Caco-2 (cell line): ENCODE measurements at regions not wholly inside any gene's neighbourhood (a gene's known extent, or its start where the extent isn't known, plus 50 kb on each side); places are given as distances from the start of the nearest gene placed in this dataset.
"Not testable (repeated sequence)": the region's sequence is repeated elsewhere in the genome, so short reads cannot be mapped to it uniquely, and the experiment has no call there.

Experiments used
- BruUV-seq: library from RNA; stranded (reverse); fragments of 400-500 nt; replicated peaks from 2 replicates; lab custom pipeline; 2021; lab: Mats Ljungman, UMichigan
- CTCF ChIA-PET: fragments of 300-600 bp; sonication (Branson Sonifier 250); formaldehyde crosslinking; loops from one replicate; lab custom pipeline; 2022; ENCODE audit warnings: antibody characterized with exemption; lab: Charles Lee
- POLR2A ChIA-PET: fragments of 300-600 bp; sonication (Branson Sonifier 250); formaldehyde crosslinking; loops from one replicate; lab custom pipeline; 2022; ENCODE audit warnings: antibody characterized with exemption; lab: Charles Lee
- DNase-seq, 2 experiments: peaks; one replicate each; pipeline versions ENCODE4 v3.0.0 to v3.0.0-alpha.2; 2020 to 2022
- H3K27me3 ChIP-seq: replicated peaks from 2 replicates; pipeline ENCODE4 v1.6.0; 2011; ENCODE audit warnings: low read length; ENCODE audit not compliant: control insufficient read depth, insufficient read depth
- H3K36me3 ChIP-seq: 2 replicates; pipeline ENCODE4 v1.5.1; 2011; ENCODE audit warnings: low read length; ENCODE audit not compliant: control insufficient read depth, insufficient read depth
- H3K4me1 ChIP-seq: fragments of 250-450 bp; sonication (Bioruptor Pico); 2 replicates; pipeline ENCODE4 v1.5.1; 2020; ENCODE audit warnings: mild to moderate bottlenecking
- H3K4me3 ChIP-seq: 2 replicates; pipeline ENCODE4 v1.5.1; 2011; ENCODE audit warnings: low read depth, mild to moderate bottlenecking, control low read depth, low read length
- H3K9me3 ChIP-seq: fragments of 250-450 bp; sonication (Bioruptor Pico); 2 replicates; pipeline ENCODE4 v1.5.1; 2020; ENCODE audit warnings: mild to moderate bottlenecking, moderate library complexity
- H3K27ac Mint-ChIP-seq: one replicate; pipeline ENCODE4 v1.8.0; 2022; ENCODE audit warnings: mixed read lengths; ENCODE audit not compliant: unreplicated experiment
- H3K27me3 Mint-ChIP-seq: one replicate; pipeline ENCODE4 v1.8.0; 2022; ENCODE audit warnings: mixed read lengths; ENCODE audit not compliant: insufficient read depth, unreplicated experiment
- H3K36me3 Mint-ChIP-seq: one replicate; pipeline ENCODE4 v1.8.0; 2022; ENCODE audit warnings: mild to moderate bottlenecking, mixed read lengths; ENCODE audit not compliant: insufficient read depth, unreplicated experiment
- H3K4me1 Mint-ChIP-seq: one replicate; pipeline ENCODE4 v1.8.0; 2022; ENCODE audit warnings: low read depth, mixed read lengths; ENCODE audit not compliant: unreplicated experiment
- H3K4me3 Mint-ChIP-seq: one replicate; pipeline ENCODE4 v1.8.0; 2022; ENCODE audit warnings: mild to moderate bottlenecking, moderate library complexity, mixed read lengths; ENCODE audit not compliant: unreplicated experiment
- H3K9me3 Mint-ChIP-seq: one replicate; pipeline ENCODE4 v1.8.0; 2022; ENCODE audit warnings: mixed read lengths; ENCODE audit not compliant: unreplicated experiment
- CTCF ChIP-seq, 2 experiments: fragments of 200-600 bp in 1 of 2; IDR thresholded peaks; 1 replicate in 1 of 2; 2 replicates in 1 of 2; pipeline versions ENCODE4 v1.5.1 to v1.8.0; 2011 to 2022; ENCODE audit warnings: antibody characterized with exemption in 1 of 2, control low read depth in 1 of 2, inconsistent platforms in 1 of 2, low read depth in 1 of 2, low read length in 1 of 2, mild to moderate bottlenecking in 1 of 2, moderate library complexity in 1 of 2; ENCODE audit not compliant: insufficient read depth in 1 of 2, severe bottlenecking in 1 of 2, unreplicated experiment in 1 of 2
- intact Hi-C: fragments of 100-400 bp; cut with micrococcal nuclease; formaldehyde crosslinking; loops from one replicate; pipeline ENCODE4 v1.10.0; 2022; ENCODE audit not compliant: unreplicated experiment

GRCh38 chrX:445727-446126, 59.0 kb upstream of the PPP2R3B start:
- Histone ChIP-seq H3K27me3 (no peaks in the 10 kb centered on the region; the same call in 1 of the 2 replicates), H3K9me3 (no peaks in the 10 kb centered on the region), H3K36me3 (no peaks in the 10 kb centered on the region), H3K4me1 (no peaks in the 10 kb centered on the region), H3K4me3 (no peak overlapping the region)
- TF ChIP-seq CTCF (IDR thresholded peaks at IDR 0.05; ENCODE audit: insufficient read depth in 1 of 2, low read depth in 1 of 2, low read length in 1 of 2, severe bottlenecking in 1 of 2, unreplicated experiment in 1 of 2) = no peak
- ChIA-PET CTCF (no interaction called here), POLR2A (no interaction called here)
- intact Hi-C loops = no loop called here
- H3K4me1 Mint-ChIP-seq = no peaks in the 10 kb centered on the region
- no peak overlapping the region for H3K27ac Mint-ChIP-seq
- peaks cover 11% of the 10 kb centered on the region for H3K9me3 Mint-ChIP-seq
- H3K36me3 Mint-ChIP-seq = no peaks in the 10 kb centered on the region
- no TSS peak for BruUV-seq
- DNase-seq = no peak
- H3K27me3 Mint-ChIP-seq = peaks cover 6% of the 10 kb centered on the region
- H3K4me3 Mint-ChIP-seq = no peak overlapping the region

- Mint-ChIP-seq H3K4me1 (no peaks in the 10 kb centered on the region), H3K4me3 (no peak overlapping the region), H3K9me3 (peaks cover 10% of the 10 kb centered on the region), H3K27ac (no peak overlapping the region), H3K36me3 (no peaks in the 10 kb centered on the region), H3K27me3 (peaks cover 6% of the 10 kb centered on the region)
- DNase-seq = no peak
- no peak for TF ChIP-seq CTCF (IDR thresholded peaks at IDR 0.05; ENCODE audit: insufficient read depth in 1 of 2, low read depth in 1 of 2, low read length in 1 of 2, severe bottlenecking in 1 of 2, unreplicated experiment in 1 of 2)
- H3K27me3 ChIP-seq = no peaks in the 10 kb centered on the region; the same call in 1 of the 2 replicates
- H3K4me3 ChIP-seq = no peak overlapping the region
- H3K9me3 ChIP-seq = no peaks in the 10 kb centered on the region
- ChIA-PET CTCF (no interaction called here), POLR2A (no interaction called here)
- no TSS peak for BruUV-seq
- intact Hi-C loops = no loop called here
- no peaks in the 10 kb centered on the region for H3K36me3 ChIP-seq
- no peaks in the 10 kb centered on the region for H3K4me1 ChIP-seq
Measured at GRCh38 chrX:446245-446644, 59.5 kb upstream of the PPP2R3B start.

DNA sequence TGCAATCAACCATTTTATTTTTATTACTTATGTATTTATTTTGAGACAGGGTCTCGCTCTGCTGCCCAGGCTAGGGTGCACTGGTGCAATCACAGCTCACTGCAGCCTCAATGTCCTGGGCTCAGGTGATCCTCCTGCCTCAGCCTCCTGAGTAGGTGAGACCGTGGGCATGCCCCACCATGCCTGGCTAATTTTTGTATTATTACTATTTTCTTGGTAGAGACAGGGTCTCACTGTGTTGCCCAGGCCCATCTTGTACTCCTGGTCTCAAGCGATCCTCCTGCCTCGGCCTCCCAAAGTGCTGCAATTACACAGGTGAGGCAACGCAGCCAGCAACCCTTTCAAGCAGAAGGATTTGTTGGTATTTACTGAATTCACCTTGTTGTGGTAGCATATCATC, 60.3 kb upstream of the PPP2R3B start:
- Histone ChIP-seq H3K4me3 (no peak overlapping the region), H3K4me1 (no peaks in the 10 kb centered on the region), H3K36me3 (no peaks in the 10 kb centered on the region), H3K27me3 (no peaks in the 10 kb centered on the region; the same call in 1 of the 2 replicates), H3K9me3 (no peaks in the 10 kb centered on the region)
- Mint-ChIP-seq H3K27me3 (peaks cover 6% of the 10 kb centered on the region), H3K4me1 (no peaks in the 10 kb centered on the region), H3K27ac (no peak overlapping the region), H3K9me3 (peaks cover 9% of the 10 kb centered on the region), H3K36me3 (no peaks in the 10 kb centered on the region), H3K4me3 (no peak overlapping the region)
- ChIA-PET CTCF (no interaction called here), POLR2A (no interaction called here)
- no TSS peak for BruUV-seq
- DNase-seq = no peak
- TF ChIP-seq CTCF (IDR thresholded peaks at IDR 0.05; ENCODE audit: insufficient read depth in 1 of 2, low read depth in 1 of 2, low read length in 1 of 2, severe bottlenecking in 1 of 2, unreplicated experiment in 1 of 2) = no peak
- intact Hi-C loops = no loop called here

GRCh38 chrX:451750-452149, 65.0 kb upstream of the PPP2R3B start:
- DNase-seq, CTCF ChIA-PET, H3K9me3 ChIP-seq: not testable (repeated sequence)

More at GRCh38 chrX:451750-452149, 65.0 kb upstream of the PPP2R3B start:
- H3K36me3 Mint-ChIP-seq, BruUV-seq, intact Hi-C loops, H3K36me3 ChIP-seq, H3K4me3 Mint-ChIP-seq, H3K27me3 Mint-ChIP-seq, H3K4me1 Mint-ChIP-seq, H3K4me3 ChIP-seq, POLR2A ChIA-PET, H3K4me1 ChIP-seq, H3K27ac Mint-ChIP-seq, H3K27me3 ChIP-seq: not testable (repeated sequence)
- peaks cover 28% of the 10 kb centered on the region for H3K9me3 Mint-ChIP-seq
